ENCODE measurements at regions not wholly inside any gene's neighbourhood (a gene's known extent, or its start where the extent isn't known, plus 50 kb on each side); places are given as distances from the start of the nearest gene placed in this dataset.
"Not testable (repeated sequence)": the region's sequence is repeated elsewhere in the genome, so short reads cannot be mapped to it uniquely, and the experiment has no call there.

- H3K9me3 ChIP-seq (ENCODE audit: low read depth, low read length, poor library complexity, severe bottlenecking): no peaks in the 10 kb centered on the region
- BruUV-seq (replicated peaks): no TSS peak
- TF ChIP-seq EZH2 (IDR thresholded peaks at IDR 0.05; ENCODE audit: borderline replicate concordance, low read depth, low read length, poor library complexity, severe bottlenecking) (no peak), CTCF (conservative IDR thresholded peaks at IDR 0.05; ENCODE audit: low read depth, low read length) (no peak)
- ChIA-PET POLR2A (ENCODE audit: low non-redundant PET) (no interaction called here), CTCF (no interaction called here)
- H3K27me3 ChIP-seq (replicated peaks; ENCODE audit: insufficient read depth, low read depth, low read length, poor library complexity): no peaks in the 10 kb centered on the region
- H3K36me3 ChIP-seq (ENCODE audit: insufficient read depth, low read length, poor library complexity, severe bottlenecking): no peaks in the 10 kb centered on the region
- DNase-seq (ENCODE audit: low spot score): no peak
- no peak overlapping the region for H3K27ac ChIP-seq (ENCODE audit: low read depth, low read length, poor library complexity, severe bottlenecking)
- H3K4me3 ChIP-seq (ENCODE audit: low read depth, low read length, poor library complexity, severe bottlenecking): no peak overlapping the region
- H3K4me1 ChIP-seq (ENCODE audit: insufficient read depth, low read length, poor library complexity, severe bottlenecking): no peaks in the 10 kb centered on the region
- intact Hi-C loops (cut with micrococcal nuclease; ENCODE audit: unreplicated experiment): no loop called here
These were observed 1114.5 kb downstream of the STPG2 start for GRCh38 chr4:97028785-97029184.

GRCh38 chr4:97037411-97038145 lies 1105.7 kb downstream of the STPG2 start:
- H3K4me3 ChIP-seq (ENCODE audit: low read depth, low read length, poor library complexity, severe bottlenecking); CTCF ChIA-PET; DNase-seq (ENCODE audit: low spot score); H3K4me1 ChIP-seq (ENCODE audit: insufficient read depth, low read length, poor library complexity, severe bottlenecking); H3K9me3 ChIP-seq (ENCODE audit: low read depth, low read length, poor library complexity, severe bottlenecking); H3K27me3 ChIP-seq (replicated peaks; ENCODE audit: insufficient read depth, low read depth, low read length, poor library complexity); POLR2A ChIA-PET (ENCODE audit: low non-redundant PET); H3K27ac ChIP-seq (ENCODE audit: low read depth, low read length, poor library complexity, severe bottlenecking); intact Hi-C loops (cut with micrococcal nuclease; ENCODE audit: unreplicated experiment); H3K36me3 ChIP-seq (ENCODE audit: insufficient read depth, low read length, poor library complexity, severe bottlenecking); BruUV-seq (replicated peaks): not testable (repeated sequence)

- Histone ChIP-seq H3K27me3 (replicated peaks; ENCODE audit: insufficient read depth, low read depth, low read length, poor library complexity) (no peaks in the 10 kb centered on the region), H3K9me3 (ENCODE audit: low read depth, low read length, poor library complexity, severe bottlenecking) (no peaks in the 10 kb centered on the region), H3K27ac (ENCODE audit: low read depth, low read length, poor library complexity, severe bottlenecking) (no peak overlapping the region), H3K4me1 (ENCODE audit: insufficient read depth, low read length, poor library complexity, severe bottlenecking) (no peaks in the 10 kb centered on the region), H3K36me3 (ENCODE audit: insufficient read depth, low read length, poor library complexity, severe bottlenecking) (no peaks in the 10 kb centered on the region), H3K4me3 (ENCODE audit: low read depth, low read length, poor library complexity, severe bottlenecking) (no peak overlapping the region)
- no peak for TF ChIP-seq CTCF (conservative IDR thresholded peaks at IDR 0.05; ENCODE audit: low read depth, low read length)
- no peak for TF ChIP-seq EZH2 (IDR thresholded peaks at IDR 0.05; ENCODE audit: borderline replicate concordance, low read depth, low read length, poor library complexity, severe bottlenecking)
- ChIA-PET CTCF (no interaction called here), POLR2A (ENCODE audit: low non-redundant PET) (no interaction called here)
- intact Hi-C loops (cut with micrococcal nuclease; ENCODE audit: unreplicated experiment): no loop called here
- no peak for DNase-seq (ENCODE audit: low spot score)
- no TSS peak for BruUV-seq (replicated peaks)
These were observed 1105.1 kb downstream of the STPG2 start for GRCh38 chr4:97038146-97038516.

- H3K36me3 ChIP-seq (ENCODE audit: insufficient read depth, low read length, poor library complexity, severe bottlenecking): no peaks in the 10 kb centered on the region
- no peaks in the 10 kb centered on the region for H3K4me1 ChIP-seq (ENCODE audit: insufficient read depth, low read length, poor library complexity, severe bottlenecking)
- ChIA-PET POLR2A (ENCODE audit: low non-redundant PET) (no interaction called here), CTCF (no interaction called here)
- H3K27ac ChIP-seq (ENCODE audit: low read depth, low read length, poor library complexity, severe bottlenecking): no peak overlapping the region
- H3K4me3 ChIP-seq (ENCODE audit: low read depth, low read length, poor library complexity, severe bottlenecking): no peak overlapping the region
- intact Hi-C loops (cut with micrococcal nuclease; ENCODE audit: unreplicated experiment): no loop called here
- H3K9me3 ChIP-seq (ENCODE audit: low read depth, low read length, poor library complexity, severe bottlenecking): no peaks in the 10 kb centered on the region
- no TSS peak for BruUV-seq (replicated peaks)
- H3K27me3 ChIP-seq (replicated peaks; ENCODE audit: insufficient read depth, low read depth, low read length, poor library complexity): no peaks in the 10 kb centered on the region
- no peak for TF ChIP-seq CTCF (conservative IDR thresholded peaks at IDR 0.05; ENCODE audit: low read depth, low read length)
- no peak for TF ChIP-seq EZH2 (IDR thresholded peaks at IDR 0.05; ENCODE audit: borderline replicate concordance, low read depth, low read length, poor library complexity, severe bottlenecking)
- DNase-seq (ENCODE audit: low spot score): no peak
These were observed 1070.6 kb downstream of the STPG2 start for GRCh38 chr4:97072666-97073065.

All from A673 (cell line).